Neural progenitor cell (in vitro differentiated cells): ENCODE measurements at regions not wholly inside any gene's neighbourhood (a gene's known extent, or its start where the extent isn't known, plus 50 kb on each side); places are given as distances from the start of the nearest gene placed in this dataset.

Experiments
- DNase-seq: peaks from one replicate; pipeline ENCODE4 v3.0.0-alpha.2; 2016; ENCODE audit warnings: low spot score
- H2AFZ ChIP-seq: fragments of 200-600 bp; sonication (generic); replicated peaks from 2 replicates; pipeline ENCODE4 v1.6.1; 2016; ENCODE audit warnings: antibody characterized with exemption
- H3F3A ChIP-seq: fragments of 200-600 bp; sonication (generic); 2 replicates; pipeline ENCODE4 v1.6.1; 2016; ENCODE audit warnings: antibody characterized with exemption, low read depth
- H3K27ac ChIP-seq: fragments of 200-600 bp; sonication (generic); 2 replicates; pipeline ENCODE4 v1.5.1; 2016; ENCODE audit warnings: mild to moderate bottlenecking
- H3K27me3 ChIP-seq: fragments of 200-600 bp; sonication (generic); 2 replicates; pipeline ENCODE4 v1.6.1; 2016; ENCODE audit warnings: mild to moderate bottlenecking, moderate library complexity
- H3K36me3 ChIP-seq: fragments of 200-600 bp; sonication (generic); 2 replicates; pipeline ENCODE4 v1.5.1; 2016
- H3K4me1 ChIP-seq: fragments of 200-600 bp; sonication (generic); 2 replicates; pipeline ENCODE4 v1.6.1; 2016; ENCODE audit warnings: mixed run types
- H3K4me2 ChIP-seq: fragments of 200-600 bp; sonication (generic); 2 replicates; pipeline ENCODE4 v1.6.1; 2016
- H3K4me3 ChIP-seq: fragments of 200-600 bp; sonication (generic); 2 replicates; pipeline ENCODE4 v1.5.1; 2016
- H3K79me2 ChIP-seq: fragments of 200-600 bp; sonication (generic); 2 replicates; pipeline ENCODE4 v1.6.1; 2016; ENCODE audit warnings: low read depth
- H3K9ac ChIP-seq: fragments of 200-600 bp; sonication (generic); 2 replicates; pipeline ENCODE4 v1.6.1; 2016
- H3K9me3 ChIP-seq: fragments of 200-600 bp; sonication (generic); 2 replicates; pipeline ENCODE4 v1.5.1; 2016; ENCODE audit warnings: low read depth
- H4K20me1 ChIP-seq: fragments of 200-600 bp; sonication (generic); 2 replicates; pipeline ENCODE4 v1.6.1; 2016; ENCODE audit warnings: low read depth
- H3K27ac Mint-ChIP-seq: 3 replicates; pipeline ENCODE4 v1.8.0; 2021; ENCODE audit warnings: mixed read lengths
- H3K27me3 Mint-ChIP-seq: 2 replicates; pipeline ENCODE4 v1.8.0; 2022; ENCODE audit warnings: low read depth, mild to moderate bottlenecking, inconsistent platforms, moderate library complexity, mixed read lengths; ENCODE audit not compliant: insufficient read depth
- H3K36me3 Mint-ChIP-seq: 3 replicates; pipeline ENCODE4 v1.8.0; 2021; ENCODE audit warnings: mixed read lengths
- H3K4me1 Mint-ChIP-seq: 3 replicates; pipeline ENCODE4 v1.8.0; 2021; ENCODE audit warnings: mixed read lengths
- H3K4me3 Mint-ChIP-seq: 3 replicates; pipeline ENCODE4 v1.8.0; 2021; ENCODE audit warnings: mild to moderate bottlenecking, moderate library complexity, mixed read lengths
- H3K9me3 Mint-ChIP-seq: 3 replicates; pipeline ENCODE4 v1.8.0; 2020; ENCODE audit warnings: mixed read lengths
- CTCF ChIP-seq: fragments of 200-600 bp; sonication (generic); IDR thresholded peaks from 2 replicates; pipeline ENCODE4 v1.5.1; 2017; ENCODE audit warnings: antibody characterized with exemption, mild to moderate bottlenecking
- EZH2 ChIP-seq: fragments of 200-600 bp; sonication (generic); IDR thresholded peaks from 2 replicates; pipeline ENCODE4 v1.6.1; 2017; ENCODE audit warnings: antibody characterized with exemption, mild to moderate bottlenecking, moderate library complexity
- EZH2phosphoT487 ChIP-seq: fragments of 200-600 bp; sonication (generic); IDR thresholded peaks from 2 replicates; pipeline ENCODE4 v1.6.1; 2017; ENCODE audit warnings: antibody characterized with exemption

GRCh38 chr4:159823743-159824142 is 720.9 kb downstream of the RAPGEF2 start:
- Mint-ChIP-seq H3K27ac (no peak overlapping the region), H3K27me3 (peaks cover 2% of the 10 kb centered on the region), H3K36me3 (no peaks in the 10 kb centered on the region), H3K4me3 (no peak overlapping the region), H3K4me1 (peaks cover 4% of the 10 kb centered on the region), H3K9me3 (peaks cover 3% of the 10 kb centered on the region)
- Histone ChIP-seq H3K4me2 (no peak overlapping the region), H3K4me1 (peaks cover 5% of the 10 kb centered on the region), H3K4me3 (no peak overlapping the region), H3K27me3 (no peaks in the 10 kb centered on the region), H3K9ac (no peak overlapping the region), H3K27ac (no peak overlapping the region), H3K36me3 (no peaks in the 10 kb centered on the region), H4K20me1 (no peaks in the 10 kb centered on the region), H2AFZ (no peak overlapping the region), H3K79me2 (no peaks in the 10 kb centered on the region), H3K9me3 (no peaks in the 10 kb centered on the region), H3F3A (no peaks in the 10 kb centered on the region)
- TF ChIP-seq EZH2phosphoT487 (no peak), CTCF (no peak), EZH2 (no peak)
- no peak for DNase-seq

GRCh38 chr4:159828687-159829086 is 725.8 kb downstream of the RAPGEF2 start:
- no peak overlapping the region for H2AFZ ChIP-seq
- no peaks in the 10 kb centered on the region for H3K79me2 ChIP-seq
- no peak overlapping the region for H3K4me3 Mint-ChIP-seq
- no peaks in the 10 kb centered on the region for H4K20me1 ChIP-seq
- no peaks in the 10 kb centered on the region for H3F3A ChIP-seq
- H3K4me1 ChIP-seq: peaks cover 5% of the 10 kb centered on the region
- H3K36me3 ChIP-seq: no peaks in the 10 kb centered on the region
- peaks cover 3% of the 10 kb centered on the region for H3K27me3 Mint-ChIP-seq
- H3K27ac ChIP-seq: no peak overlapping the region
- no peaks in the 10 kb centered on the region for H3K36me3 Mint-ChIP-seq
- H3K27me3 ChIP-seq: no peaks in the 10 kb centered on the region
- no peaks in the 10 kb centered on the region for H3K9me3 ChIP-seq
- H3K4me1 Mint-ChIP-seq: peaks cover 4% of the 10 kb centered on the region
- TF ChIP-seq EZH2phosphoT487 (no peak), EZH2 (no peak), CTCF (no peak)
- H3K27ac Mint-ChIP-seq: no peak overlapping the region
- no peak overlapping the region for H3K4me2 ChIP-seq
- no peak for DNase-seq
- H3K4me3 ChIP-seq: no peak overlapping the region
- no peaks in the 10 kb centered on the region for H3K9me3 Mint-ChIP-seq
- H3K9ac ChIP-seq: no peak overlapping the region

- Mint-ChIP-seq H3K27ac (no peak overlapping the region), H3K27me3 (peaks cover 3% of the 10 kb centered on the region), H3K36me3 (no peaks in the 10 kb centered on the region), H3K4me3 (no peak overlapping the region), H3K9me3 (no peaks in the 10 kb centered on the region), H3K4me1 (no peaks in the 10 kb centered on the region)
- Histone ChIP-seq H3K4me2 (no peak overlapping the region), H4K20me1 (no peaks in the 10 kb centered on the region), H3K36me3 (no peaks in the 10 kb centered on the region), H3K79me2 (no peaks in the 10 kb centered on the region), H3K9me3 (no peaks in the 10 kb centered on the region), H3K27me3 (no peaks in the 10 kb centered on the region), H3K27ac (no peak overlapping the region), H2AFZ (no peak overlapping the region), H3K4me3 (no peak overlapping the region), H3F3A (no peaks in the 10 kb centered on the region), H3K4me1 (peaks cover 5% of the 10 kb centered on the region), H3K9ac (no peak overlapping the region)
- no peak for TF ChIP-seq CTCF
- TF ChIP-seq EZH2phosphoT487: no peak
- TF ChIP-seq EZH2: no peak
- no peak for DNase-seq
These were observed 726.3 kb downstream of the RAPGEF2 start for GRCh38 chr4:159829184-159829583.
